ENCODE measurements at regions not wholly inside any gene's neighbourhood (a gene's known extent, or its start where the extent isn't known, plus 50 kb on each side); places are given as distances from the start of the nearest gene placed in this dataset.

DNA sequence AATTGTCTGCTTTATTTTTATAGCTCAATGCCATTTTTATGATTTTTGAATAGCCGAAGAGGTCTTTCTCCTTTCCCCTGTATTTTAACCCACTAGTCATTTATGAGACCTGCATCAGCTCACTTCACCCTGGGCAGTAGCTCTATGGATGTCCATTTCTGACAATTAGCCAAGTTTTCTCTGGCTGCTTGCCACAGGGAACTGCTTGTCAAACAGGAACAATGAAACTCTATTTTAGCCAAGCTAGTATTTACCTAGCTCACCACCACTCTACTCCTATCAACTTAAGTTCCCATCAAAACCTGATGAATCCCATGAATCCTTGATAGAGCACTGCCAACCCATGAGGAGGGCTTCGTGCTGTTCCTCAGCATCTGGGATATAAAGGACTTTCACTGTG, 406.7 kb downstream of the RWDD3 start:
- Histone ChIP-seq H3K18ac (ENCODE audit: extremely low read depth, low read length) (no peak overlapping the region), H3K79me1 (ENCODE audit: low read depth, low read length) (no peaks in the 10 kb centered on the region), H3K23ac (ENCODE audit: insufficient read length) (no peak overlapping the region), H2BK20ac (ENCODE audit: low read length) (no peak overlapping the region), H2BK5ac (ENCODE audit: low read depth, low read length) (no peak overlapping the region), H3K36me3 (ENCODE audit: control insufficient read depth in 2 of 4, insufficient read depth in 4 of 4, low read length in 3 of 4) (no peaks in the 10 kb centered on the region), H3K9ac (replicated peaks in 1 of 4; ENCODE audit: extremely low read depth in 1 of 4, low read depth in 3 of 4, low read length in 3 of 4) (no peak overlapping the region), H3K4ac (replicated peaks; ENCODE audit: insufficient read length, low read depth, low read length) (no peak overlapping the region), H3K27ac (ENCODE audit: low read depth, low read length) (no peak overlapping the region), H2BK12ac (ENCODE audit: low read depth, low read length) (no peak overlapping the region), H4K20me1 (replicated peaks in 1 of 2; ENCODE audit: control insufficient read depth in 1 of 2, insufficient read depth in 2 of 2, low read length in 2 of 2) (no peaks in the 10 kb centered on the region), H2BK120ac (replicated peaks; ENCODE audit: low read depth, low read length) (no peak overlapping the region), H3K27me3 (replicated peaks in 1 of 4; ENCODE audit: control insufficient read depth in 3 of 4, extremely low read depth in 1 of 4, insufficient read depth in 3 of 4, low read length in 3 of 4) (no peaks in the 10 kb centered on the region), H3K4me1 (replicated peaks in 1 of 4; ENCODE audit: control insufficient read depth in 3 of 4, insufficient read depth in 4 of 4, low read length in 3 of 4) (no peaks in the 10 kb centered on the region), H4K91ac (replicated peaks; ENCODE audit: insufficient read length, low read length) (no peak overlapping the region), H4K5ac (ENCODE audit: insufficient read length, low read depth, low read length) (no peak overlapping the region), H3K9me3 (ENCODE audit: insufficient read depth in 2 of 2, low read depth in 1 of 2, low read length in 1 of 2) (no peaks in the 10 kb centered on the region), H2BK15ac (ENCODE audit: low read length) (no peak overlapping the region), H3K4me3 (ENCODE audit: extremely low read depth in 1 of 4, insufficient read depth in 2 of 4, low read depth in 3 of 4, low read length in 4 of 4) (no peak overlapping the region), H3K23me2 (ENCODE audit: low read depth, low read length) (no peaks in the 10 kb centered on the region), H3K79me2 (ENCODE audit: control insufficient read depth in 1 of 2, insufficient read depth in 2 of 2, low read length in 2 of 2) (no peaks in the 10 kb centered on the region), H2AK5ac (ENCODE audit: low read depth, low read length) (no peak overlapping the region), H4K8ac (ENCODE audit: extremely low read depth, insufficient read depth, low read length) (no peak overlapping the region), H3K56ac (replicated peaks; ENCODE audit: insufficient read length, low read depth, low read length) (no peak overlapping the region), H3K4me2 (ENCODE audit: insufficient read depth in 1 of 2, low read depth in 2 of 2, low read length in 2 of 2) (no peak overlapping the region), H2AFZ (ENCODE audit: low read length) (no peak overlapping the region), H3K14ac (ENCODE audit: insufficient read length) (no peak overlapping the region)
- no peak for FAIRE-seq
- no peak for DNase-seq (ENCODE audit: low read depth in 1 of 2, low spot score in 2 of 2)
- ChIA-PET CTCF (ENCODE audit: partially characterized antibody) (interaction anchor here (0.7 to 1.1 kb wide), 2 partner anchors 33 to 190 kb away, joined by 3 read pairs; no protein-coding TSS in a partner anchor), POLR2A (ENCODE audit: partially characterized antibody) (no interaction called here)
- WGBS, 2 experiments (ENCODE audit: extremely low coverage in 1 of 2, insufficient coverage in 1 of 2, insufficient read length in 1 of 2, insufficient replicate concordance in 2 of 2, low coverage in 1 of 2, low lambda C conversion rate in 2 of 2, missing lambda C conversion rate in 1 of 2), result 84% methylated on average over 2 of the region's 2 CpGs; no CpG with 5 or more reads in 1 of the 2 experiments
- TF ChIP-seq CHD1 (IDR thresholded peaks at IDR 0.05; ENCODE audit: low read depth, low read length) (no peak), NRF1 (IDR thresholded peaks at IDR 0.05; ENCODE audit: low read depth, low read length) (no peak), SIRT6 (IDR thresholded peaks at IDR 0.05; ENCODE audit: low read length) (no peak), TEAD4 (IDR thresholded peaks at IDR 0.05; ENCODE audit: low read depth, low read length) (no peak), SRF (IDR thresholded peaks at IDR 0.05; ENCODE audit: low read depth, low read length) (no peak), CHD2 (IDR thresholded peaks at IDR 0.05; ENCODE audit: low read length) (no peak), KDM1A (IDR thresholded peaks at IDR 0.05; ENCODE audit: borderline replicate concordance, low read length) (no peak), SUZ12 (IDR thresholded peaks at IDR 0.05; ENCODE audit: low read length) (no peak), SIX5 (IDR thresholded peaks at IDR 0.05; ENCODE audit: low read depth, low read length) (no peak), KDM4A (IDR thresholded peaks at IDR 0.05; ENCODE audit: low read depth, low read length, severe bottlenecking) (no peak), JUN (IDR thresholded peaks at IDR 0.05; ENCODE audit: low read depth, low read length) (no peak), RBBP5 (IDR thresholded peaks at IDR 0.05; ENCODE audit: borderline replicate concordance, low read depth, low read length) (no peak)
- TF ChIP-seq, protein P1, sequence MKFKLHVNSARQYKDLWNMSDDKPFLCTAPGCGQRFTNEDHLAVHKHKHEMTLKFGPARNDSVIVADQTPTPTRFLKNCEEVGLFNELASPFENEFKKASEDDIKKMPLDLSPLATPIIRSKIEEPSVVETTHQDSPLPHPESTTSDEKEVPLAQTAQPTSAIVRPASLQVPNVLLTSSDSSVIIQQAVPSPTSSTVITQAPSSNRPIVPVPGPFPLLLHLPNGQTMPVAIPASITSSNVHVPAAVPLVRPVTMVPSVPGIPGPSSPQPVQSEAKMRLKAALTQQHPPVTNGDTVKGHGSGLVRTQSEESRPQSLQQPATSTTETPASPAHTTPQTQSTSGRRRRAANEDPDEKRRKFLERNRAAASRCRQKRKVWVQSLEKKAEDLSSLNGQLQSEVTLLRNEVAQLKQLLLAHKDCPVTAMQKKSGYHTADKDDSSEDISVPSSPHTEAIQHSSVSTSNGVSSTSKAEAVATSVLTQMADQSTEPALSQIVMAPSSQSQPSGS (IDR thresholded peaks at IDR 0.05; ENCODE audit: low read length), result no peak

Data from H1 (cell line).